HG02852 (cell line): ENCODE measurements at regions not wholly inside any gene's neighbourhood (a gene's known extent, or its start where the extent isn't known, plus 50 kb on each side); places are given as distances from the start of the nearest gene placed in this dataset.

Source experiments
- ATAC-seq: cut with Tn5 transposase; IDR thresholded peaks from one replicate; pipeline ENCODE4 v1.9.1; 2021; ENCODE audit warnings: mild to moderate bottlenecking, moderate library complexity; ENCODE audit not compliant: unreplicated experiment

DNA sequence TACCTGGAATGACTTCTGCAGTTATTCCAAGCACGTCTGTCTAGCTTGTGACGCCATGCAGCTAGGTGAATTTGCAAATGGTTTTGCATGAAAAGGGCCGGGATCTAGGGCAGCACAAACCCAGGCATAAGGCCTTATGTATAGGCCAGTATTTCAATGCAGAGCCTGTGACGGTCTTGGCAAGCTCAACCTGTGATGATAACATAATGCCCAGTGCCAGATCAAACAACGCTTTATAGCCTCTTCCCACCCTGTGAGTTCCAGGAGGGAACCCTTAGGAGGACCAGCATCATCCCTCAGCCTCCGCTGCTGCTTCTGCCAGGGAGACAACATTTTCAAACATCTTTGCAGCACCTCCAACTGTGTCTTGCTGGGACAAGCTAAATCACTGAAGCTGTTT is 390.7 kb downstream of the INHBA start:
- ATAC-seq: no peak

DNA sequence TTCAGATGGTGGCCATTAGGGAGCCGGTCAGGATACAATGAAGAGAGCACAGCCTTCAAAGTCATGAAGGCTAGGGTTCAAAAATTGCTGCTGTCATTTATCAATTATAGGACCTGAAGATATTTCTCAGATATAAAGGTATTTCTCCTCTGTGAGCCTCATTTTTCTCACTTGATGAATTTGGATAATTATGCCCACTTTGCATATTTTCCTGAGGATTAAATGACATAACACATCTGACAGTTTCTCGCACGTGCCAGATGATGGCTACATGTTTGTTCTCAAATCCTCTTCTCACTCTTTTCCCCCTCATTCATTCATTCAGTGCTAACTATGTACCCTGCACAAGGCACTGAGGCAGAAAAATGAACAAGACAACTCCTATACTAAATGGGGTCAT is 391.6 kb downstream of the INHBA start:
- ATAC-seq: no peak

DNA sequence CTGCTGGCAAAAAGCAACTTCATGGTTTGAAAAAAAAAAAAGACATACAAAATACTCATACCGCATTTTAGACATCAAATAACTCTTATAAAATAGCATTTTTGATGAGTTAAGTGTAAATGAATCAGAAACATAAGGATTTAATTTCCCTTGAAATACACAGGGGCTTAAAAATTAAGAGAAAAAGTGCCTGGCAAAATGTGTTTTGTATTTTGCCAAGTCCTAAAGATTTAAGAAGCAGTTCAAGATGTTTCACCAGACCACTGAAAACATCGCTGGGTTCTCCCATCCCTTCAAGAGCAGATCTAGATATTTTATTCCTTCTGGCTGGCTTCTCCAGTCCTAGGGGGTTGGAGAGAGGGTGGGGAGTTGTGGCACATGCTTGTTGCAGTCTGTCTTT is 396.4 kb downstream of the INHBA start:
- no peak for ATAC-seq

DNA sequence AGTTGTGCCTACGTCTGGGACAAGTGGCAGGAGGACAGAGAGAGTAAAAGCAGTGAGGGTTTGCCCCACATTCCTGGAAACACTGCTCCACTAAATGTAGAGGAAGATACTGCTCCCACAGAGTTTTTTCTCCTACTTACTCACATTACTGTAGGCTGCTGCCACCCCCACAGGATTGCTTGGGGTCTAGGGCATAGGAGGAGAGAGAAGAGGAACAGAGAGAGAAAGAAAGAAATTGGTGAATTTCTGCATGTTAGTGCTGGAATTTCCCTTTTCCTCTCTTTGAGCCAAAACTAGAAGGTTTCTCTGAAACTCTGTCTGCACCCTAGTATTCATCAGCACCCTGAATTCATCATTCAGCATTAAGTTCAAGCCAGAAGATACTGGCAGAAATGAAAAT is 397.9 kb downstream of the INHBA start:
- ATAC-seq: peak; percentile 75

DNA sequence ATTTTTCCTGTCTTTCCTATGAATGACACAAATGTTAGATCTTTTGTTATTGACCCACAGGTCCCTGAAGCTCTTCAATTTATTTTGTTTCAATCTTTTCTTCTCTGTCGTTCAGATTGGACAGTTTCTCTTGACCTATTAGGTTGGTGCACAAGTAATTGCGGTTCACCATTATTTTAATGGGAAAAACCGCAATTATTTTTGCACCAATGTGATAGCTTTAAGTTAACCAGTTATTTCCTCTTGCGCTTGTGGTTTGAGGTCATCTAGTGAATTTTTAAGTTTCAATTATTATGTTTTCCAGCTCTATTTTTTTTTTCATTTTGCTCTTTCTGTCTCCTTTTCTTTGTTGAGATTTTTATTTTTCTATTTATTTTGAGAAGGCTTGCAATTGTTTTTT is 399.2 kb downstream of the INHBA start:
- ATAC-seq: no peak

DNA sequence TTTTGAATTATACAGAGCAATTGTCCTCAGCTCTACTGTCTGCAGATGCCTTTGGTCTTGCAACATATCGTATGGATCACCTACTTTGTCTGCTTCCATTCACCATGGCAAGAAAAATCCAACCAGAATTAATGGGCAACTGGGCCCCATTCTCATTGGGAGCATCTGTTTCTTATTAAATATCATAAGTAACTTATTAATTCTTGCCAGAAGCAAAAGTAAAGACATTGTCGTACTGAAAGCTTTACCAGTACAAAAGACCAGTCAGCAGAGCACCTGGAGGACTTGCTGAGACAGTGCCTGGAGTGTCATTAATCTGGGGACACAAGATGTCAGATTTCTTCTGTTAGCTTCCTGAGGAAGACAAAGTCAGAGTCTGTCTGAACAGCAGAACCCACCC is 404.5 kb downstream of the INHBA start:
- no peak for ATAC-seq

DNA sequence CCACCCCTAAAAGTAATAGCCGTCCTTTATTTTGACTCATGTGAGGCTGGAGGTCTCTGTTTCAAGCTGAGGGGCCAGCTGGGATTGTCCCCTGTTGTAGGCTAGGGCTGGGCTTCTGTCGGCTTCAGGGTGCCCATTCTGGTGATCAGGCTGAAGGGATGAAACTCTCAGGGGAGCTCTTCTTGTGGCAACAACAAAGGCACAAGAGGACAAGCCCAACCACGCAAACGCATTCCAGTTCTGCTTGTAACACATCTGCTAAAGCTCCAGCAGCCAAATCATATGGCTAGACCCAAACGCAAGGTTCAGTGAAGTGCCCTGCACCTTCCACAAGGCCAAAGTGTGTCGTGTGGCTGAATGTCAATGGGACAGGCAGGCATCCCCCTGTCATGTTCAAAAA is 405.7 kb downstream of the INHBA start:
- ATAC-seq: no peak

DNA sequence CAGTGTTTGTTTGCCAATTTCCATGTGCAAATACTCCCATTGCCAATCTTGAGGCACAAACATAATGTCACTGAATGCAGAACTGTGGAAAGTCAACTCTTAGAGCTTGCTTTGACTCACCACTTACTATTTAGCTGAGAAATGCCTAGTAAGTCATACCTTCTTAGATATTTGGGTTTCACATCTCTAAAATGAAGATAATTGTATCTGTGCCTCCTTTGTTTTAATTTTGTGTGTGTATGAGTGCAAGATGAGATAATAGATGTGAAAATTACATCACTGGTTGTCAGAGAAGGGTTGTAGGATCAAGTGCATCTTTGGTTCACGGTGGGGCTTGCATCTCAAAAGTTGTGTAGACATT is 407.5 kb downstream of the INHBA start:
- ATAC-seq: no peak

DNA sequence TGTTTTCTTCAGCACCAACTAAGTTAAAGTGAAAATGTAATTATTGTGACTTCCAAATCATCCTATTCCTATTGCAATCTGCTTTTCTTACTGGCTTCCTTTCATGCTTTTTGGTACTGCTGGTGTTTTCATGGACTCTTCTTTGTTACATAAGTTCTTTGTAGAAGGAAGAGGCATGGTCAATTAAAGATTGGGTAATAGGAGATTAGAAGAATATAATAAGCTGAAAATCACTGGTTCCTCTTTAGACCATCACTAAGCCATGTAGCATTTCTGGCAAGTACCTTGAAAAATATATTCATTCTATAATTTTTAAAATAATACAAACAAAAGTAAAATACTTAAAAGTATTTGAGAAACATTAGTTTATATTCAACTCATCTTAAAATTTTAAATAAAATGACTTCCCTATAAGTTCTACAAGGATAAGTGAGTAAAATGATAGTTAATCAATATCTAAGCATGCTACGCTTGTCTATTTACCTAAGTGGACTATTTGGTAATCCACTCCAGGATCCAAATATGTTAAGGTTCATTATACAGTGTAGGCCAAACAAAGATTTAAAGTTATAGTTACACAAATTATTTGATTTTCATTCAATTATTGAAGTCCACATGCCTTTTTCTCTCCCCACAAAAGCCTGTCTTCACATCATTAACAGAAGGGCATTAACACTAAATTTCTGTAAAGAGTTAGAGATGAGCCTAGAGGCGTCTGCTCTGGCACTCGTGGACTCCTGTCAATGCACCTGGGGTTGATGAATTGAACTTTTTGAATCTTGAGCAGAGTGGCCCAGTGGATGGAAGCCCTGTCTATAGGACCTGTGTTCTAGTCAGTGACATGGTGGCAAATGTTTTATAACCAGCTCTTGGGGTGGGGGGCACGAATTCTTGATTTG is 408.1 kb downstream of the INHBA start:
- ATAC-seq: no peak

DNA sequence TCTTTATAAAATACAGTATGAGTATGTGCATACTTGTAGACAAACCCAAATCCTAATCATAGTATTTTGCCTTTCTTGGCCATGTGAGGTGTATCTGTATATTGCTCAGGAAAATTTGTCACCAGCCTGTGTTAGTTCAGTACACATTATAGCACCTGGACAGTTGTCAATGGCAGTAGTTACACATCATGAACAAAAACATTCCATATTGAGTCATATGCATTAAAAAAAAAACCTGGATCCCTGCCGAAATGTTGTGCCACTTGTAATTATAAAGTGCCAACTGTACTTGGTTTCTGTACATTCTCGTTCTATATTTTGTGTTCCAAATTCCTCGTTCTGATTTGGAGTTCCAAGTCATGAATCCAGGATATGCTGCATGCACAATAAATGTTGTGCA is 410.4 kb downstream of the INHBA start:
- ATAC-seq: no peak

DNA sequence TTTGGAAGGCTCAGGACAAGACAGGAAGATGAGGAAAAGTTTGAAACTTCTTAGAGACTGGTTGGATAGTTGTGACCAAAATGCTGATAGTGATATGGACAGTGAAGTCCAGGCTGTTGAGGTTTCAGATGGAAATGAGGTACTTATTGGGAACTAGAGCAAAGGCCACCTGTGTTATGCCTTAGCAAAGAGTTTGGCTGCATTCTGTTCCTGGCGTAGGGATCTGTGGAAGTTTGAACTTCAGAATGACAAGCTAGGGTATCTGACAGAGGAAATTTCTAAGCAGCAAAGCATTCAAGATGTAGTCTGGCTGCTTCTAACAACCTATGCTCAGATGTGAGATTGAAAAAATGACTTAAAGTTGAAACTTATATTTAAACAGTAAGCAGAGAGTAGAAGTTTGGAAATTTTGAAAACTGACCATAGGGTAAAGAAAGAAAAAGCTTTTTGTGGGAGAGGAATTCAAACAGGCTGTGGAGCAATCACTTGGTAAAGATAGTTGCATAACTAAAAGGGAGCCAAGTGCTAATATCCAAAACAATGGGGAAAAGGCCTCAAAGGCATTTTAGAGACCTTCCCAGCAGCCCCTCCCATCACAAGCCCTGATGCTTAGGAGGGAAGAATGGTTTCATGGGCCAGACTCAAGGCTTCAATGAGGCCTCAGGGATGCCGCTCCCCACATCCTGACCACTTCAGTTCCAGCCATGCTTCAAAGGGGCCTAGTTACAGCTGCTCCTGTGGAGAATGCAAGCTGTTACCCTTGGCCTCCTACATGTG is 415.1 kb downstream of the INHBA start:
- ATAC-seq: no peak

DNA sequence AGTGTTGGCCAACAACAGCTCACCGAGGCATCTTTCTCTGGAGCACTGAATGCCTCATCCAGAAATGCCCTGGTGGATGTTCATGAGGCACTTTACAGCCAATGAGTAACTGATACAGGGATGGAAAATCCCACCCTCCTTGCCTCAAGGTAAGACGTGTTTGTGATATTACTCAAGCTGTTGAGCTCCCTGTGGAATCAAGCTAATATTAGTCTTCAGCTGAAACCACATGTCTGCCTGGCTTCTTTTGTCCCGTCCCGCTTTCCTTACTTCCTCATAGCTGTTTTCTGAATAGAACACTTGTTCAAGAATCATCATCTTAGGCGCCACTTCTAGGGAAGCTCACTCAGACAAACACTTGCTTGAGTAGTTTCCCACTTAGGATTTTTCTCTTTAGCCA is 422.4 kb downstream of the INHBA start:
- no peak for ATAC-seq

DNA sequence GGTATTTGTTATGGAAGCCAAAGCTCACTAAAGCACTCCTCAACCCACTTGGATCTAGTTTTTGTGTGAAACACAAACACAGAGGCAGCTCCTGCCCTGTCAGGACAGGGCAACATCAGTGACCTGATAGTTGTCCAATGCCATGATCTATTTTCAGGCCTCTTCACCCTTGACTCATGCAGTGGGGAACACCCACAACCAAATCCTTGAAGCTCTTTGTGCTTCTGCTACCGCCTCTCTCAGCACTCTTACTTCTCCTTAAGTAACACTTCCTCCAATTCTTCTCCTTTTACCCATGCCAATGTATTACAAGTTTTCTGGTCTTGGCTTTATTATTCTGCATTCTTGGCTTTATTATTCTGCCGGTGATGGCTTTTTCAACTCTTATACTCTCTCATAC is 425.3 kb downstream of the INHBA start:
- no peak for ATAC-seq

DNA sequence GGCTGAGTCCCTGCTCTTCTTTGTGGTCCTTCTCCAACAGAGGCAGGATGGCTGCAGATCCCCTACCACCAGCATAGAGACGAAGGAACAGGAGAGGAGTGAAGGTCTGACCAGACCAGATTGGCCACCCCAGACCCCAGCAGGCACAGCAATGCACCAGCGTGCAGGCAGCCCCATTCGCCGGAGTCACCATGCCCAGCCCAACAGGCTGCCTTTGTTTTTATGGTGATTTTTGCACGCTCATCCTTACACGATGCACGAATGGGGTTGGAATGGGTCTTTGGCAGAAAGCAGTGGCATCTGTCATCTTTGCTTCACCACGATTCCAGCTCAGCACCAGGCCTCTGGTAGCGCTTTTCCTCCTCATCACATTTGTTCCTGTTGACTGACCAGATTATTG is 427.6 kb downstream of the INHBA start:
- no peak for ATAC-seq

DNA sequence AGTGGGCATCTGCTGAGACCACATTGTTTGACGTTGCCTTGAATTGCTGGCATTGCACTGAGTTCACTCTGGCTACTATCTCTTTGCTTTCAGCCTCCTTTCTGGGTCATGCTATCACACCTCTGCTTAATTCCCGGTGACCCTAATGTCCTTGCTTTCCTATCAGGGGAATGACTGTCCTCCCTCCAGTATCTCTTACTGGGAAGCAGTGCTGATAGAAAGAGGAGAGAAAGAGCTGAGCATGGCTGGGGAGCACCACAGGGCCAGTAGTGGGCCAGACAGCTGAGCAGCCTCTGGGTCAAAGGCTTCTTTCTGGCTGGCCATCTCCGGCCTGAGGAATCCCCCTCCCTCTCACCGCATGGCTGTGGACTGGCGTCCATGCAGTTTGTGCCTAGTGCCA is 428.7 kb downstream of the INHBA start:
- no peak for ATAC-seq

DNA sequence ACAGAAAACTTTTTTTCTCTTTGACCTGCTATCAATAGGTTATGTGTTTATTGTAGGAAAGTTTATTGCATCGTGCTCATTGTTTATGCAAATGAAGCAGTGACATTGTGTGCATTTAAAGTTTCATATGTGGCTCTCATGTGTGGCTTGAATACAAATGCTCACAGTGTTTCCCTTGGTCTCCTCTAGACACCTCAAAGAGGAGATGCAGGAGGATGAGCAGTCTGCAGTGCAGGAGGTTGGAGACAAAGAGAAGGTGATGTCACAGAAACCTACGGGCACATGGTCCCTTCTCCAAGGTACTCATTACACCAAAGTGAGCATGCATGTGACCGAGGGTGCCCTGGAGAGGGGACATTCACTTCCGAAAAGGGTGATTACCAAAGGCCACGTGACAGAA is 430.2 kb downstream of the INHBA start:
- ATAC-seq: no peak

DNA sequence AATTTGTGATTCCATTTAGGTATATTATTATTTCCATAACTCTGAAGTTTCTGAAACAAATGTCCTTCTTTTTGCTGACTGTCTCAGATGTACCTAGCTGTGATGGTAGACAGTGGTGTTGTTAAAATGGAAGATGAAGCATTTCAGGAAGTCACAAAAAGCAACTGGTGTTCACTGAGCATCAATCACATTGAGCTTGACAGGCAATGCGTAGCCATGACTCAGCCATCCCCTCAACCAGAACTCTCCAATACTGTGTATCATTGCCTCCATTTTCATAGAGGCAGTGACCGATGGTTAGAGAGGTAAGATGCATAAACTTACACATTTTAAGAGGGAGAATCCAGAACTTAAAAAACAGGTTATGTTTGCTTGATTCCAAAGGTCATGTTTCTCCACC is 434.0 kb downstream of the INHBA start:
- ATAC-seq: no peak

DNA sequence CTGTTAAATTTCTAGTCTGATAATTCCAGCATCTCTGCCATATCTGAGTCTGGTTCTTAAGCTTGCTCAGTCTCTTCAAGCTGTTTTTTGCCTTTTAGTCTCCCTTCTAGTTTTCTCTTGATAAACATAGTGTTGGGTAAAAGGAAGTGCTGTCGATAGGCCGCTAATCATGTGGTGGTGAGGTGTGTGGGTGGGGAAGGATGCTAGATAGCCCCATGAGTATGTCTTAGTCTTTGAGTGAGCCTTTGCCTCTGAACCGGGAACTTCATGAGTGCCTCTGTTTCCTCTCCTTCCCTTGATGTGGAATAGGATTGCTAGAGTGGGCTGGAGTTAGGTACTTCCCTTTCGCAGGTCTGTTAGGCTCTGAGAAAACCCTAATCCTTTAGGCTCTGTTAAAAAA is 441.8 kb downstream of the INHBA start:
- ATAC-seq: no peak

DNA sequence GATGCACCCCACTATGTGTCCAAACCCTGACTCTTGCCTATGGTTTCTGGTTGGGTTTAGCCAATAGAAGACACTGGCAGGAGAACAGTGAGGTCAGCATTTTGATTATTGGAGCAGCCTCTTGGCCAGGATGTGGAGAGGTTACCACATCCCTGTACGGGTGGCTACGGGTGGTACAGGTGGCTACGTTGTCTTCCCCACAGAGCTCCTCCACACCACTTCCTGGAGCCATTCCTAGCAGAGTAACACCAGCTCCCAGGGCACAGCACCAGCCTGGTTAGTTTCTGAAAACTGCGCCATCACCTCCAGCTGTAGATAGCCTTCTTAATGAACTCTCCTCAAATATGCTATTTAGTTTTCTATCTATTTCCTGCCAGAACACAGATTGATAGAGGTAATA is 445.2 kb downstream of the INHBA start:
- no peak for ATAC-seq

DNA sequence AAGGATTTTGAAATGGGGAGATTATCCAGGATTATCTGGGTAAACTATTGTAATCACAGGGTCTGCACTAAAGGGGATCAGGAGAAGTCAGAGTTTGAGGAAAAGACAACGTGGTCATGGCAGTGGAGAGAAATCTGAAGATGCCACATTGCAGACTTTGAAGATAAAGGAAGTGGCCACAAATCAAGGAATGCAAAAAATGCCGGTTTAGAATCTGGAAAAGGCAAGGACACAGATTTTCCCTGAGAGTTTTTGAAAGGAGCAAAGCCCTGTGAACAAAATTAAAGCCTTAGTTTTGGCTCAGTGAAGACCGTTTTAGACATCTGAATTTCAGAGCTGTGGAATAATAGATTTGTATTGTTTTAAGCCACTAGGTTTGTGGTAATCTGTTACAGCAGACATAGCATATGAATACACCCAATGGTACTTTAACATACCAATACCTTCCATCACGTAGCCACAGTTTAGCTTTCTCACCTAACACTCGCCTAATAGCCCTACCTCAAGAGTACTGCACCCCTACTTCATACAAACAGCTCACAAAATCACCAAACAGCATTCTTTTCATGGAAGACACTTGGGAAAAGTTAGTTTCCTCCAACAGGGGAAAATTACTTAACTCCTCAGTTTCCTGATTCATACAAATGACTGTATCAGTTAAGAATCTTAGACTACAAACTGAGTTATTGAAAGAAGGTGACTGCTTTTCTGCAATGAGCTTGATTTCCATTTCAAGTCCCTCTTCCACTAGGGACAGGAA is 446.5 kb downstream of the INHBA start:
- ATAC-seq: no peak

DNA sequence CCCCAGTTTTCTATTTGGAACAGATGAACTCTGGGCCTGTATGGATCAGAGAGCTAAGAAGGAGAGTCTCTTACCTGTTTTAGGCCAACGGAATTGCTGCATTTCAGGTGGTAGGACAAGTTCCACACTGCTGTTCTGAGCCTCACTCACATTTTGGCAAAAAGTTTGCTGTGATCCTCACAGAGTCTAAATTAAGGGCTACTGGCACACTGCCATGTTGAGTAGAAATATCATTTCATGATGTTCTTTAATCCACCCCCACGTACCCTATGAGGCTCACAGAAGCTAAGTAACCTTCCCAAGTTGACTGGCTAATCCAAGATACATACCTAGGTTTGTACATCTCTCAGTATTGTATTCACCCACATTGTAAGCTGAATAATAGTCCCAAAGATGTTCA is 447.2 kb downstream of the INHBA start:
- ATAC-seq: no peak

DNA sequence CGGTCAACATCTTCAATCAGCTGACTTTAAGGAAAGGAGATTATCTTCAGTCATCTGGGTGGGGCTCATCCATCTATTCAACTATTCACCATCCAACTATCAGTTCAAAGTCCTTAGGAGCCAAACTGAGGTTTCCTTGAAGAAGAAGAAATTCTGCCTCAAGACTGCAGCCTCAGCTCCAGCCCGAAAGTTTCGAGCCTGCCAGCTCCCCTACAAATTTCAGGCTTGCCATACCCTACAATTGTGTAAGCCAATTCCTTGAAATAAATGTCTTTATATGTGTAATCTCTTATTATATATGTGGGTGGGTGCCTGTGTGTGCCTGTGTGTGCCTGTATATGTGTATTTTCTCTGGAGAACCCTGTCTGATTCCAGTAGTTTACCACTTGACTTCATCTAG is 447.8 kb downstream of the INHBA start:
- no peak for ATAC-seq
